Panc1 (cell line): ENCODE measurements at regions not wholly inside any gene's neighbourhood (a gene's known extent, or its start where the extent isn't known, plus 50 kb on each side); places are given as distances from the start of the nearest gene placed in this dataset.

Experiments used
- ATAC-seq: fragments of 200-7000 bp; cut with Tn5 transposase; 2 replicates; pipeline ENCODE4 v1.9.1; 2020; ENCODE audit warnings: mild to moderate bottlenecking, moderate library complexity
- BruUV-seq: library from RNA; stranded (reverse); fragments of 400-500 nt; replicated peaks from 2 replicates; lab custom pipeline; 2021; lab: Mats Ljungman, UMichigan
- CTCF ChIA-PET: fragments of 300-600 bp; sonication (Branson Sonifier 250); formaldehyde crosslinking; loops from one replicate; lab custom pipeline; 2022; ENCODE audit warnings: antibody characterized with exemption; lab: Charles Lee
- POLR2A ChIA-PET: fragments of 300-600 bp; sonication (Branson Sonifier 250); formaldehyde crosslinking; loops from one replicate; lab custom pipeline; 2022; ENCODE audit warnings: antibody characterized with exemption; lab: Charles Lee
- DNase-seq: peaks from one replicate; pipeline ENCODE4 v3.0.0-alpha.2; 2010; ENCODE audit warnings: low read depth, low spot score
- H3K27ac ChIP-seq: 2 replicates; pipeline ENCODE4 v1.5.1; 2011; ENCODE audit warnings: mild to moderate bottlenecking, low read length, inconsistent platforms
- H3K27me3 ChIP-seq: fragments of 200-500 bp; sonication (Bioruptor generic); 2 replicates; pipeline ENCODE4 v1.6.0; 2014; ENCODE audit warnings: low read length, inconsistent platforms; ENCODE audit not compliant: control insufficient read depth, insufficient read depth
- H3K36me3 ChIP-seq: fragments of 200-500 bp; sonication (Bioruptor generic); 2 replicates; pipeline ENCODE4 v1.5.1; 2014; ENCODE audit warnings: inconsistent platforms, mild to moderate bottlenecking, low read length, moderate library complexity; ENCODE audit not compliant: control insufficient read depth, insufficient read depth
- H3K4me1 ChIP-seq: 2 replicates; pipeline ENCODE4 v1.5.1; 2011; ENCODE audit warnings: inconsistent platforms, mild to moderate bottlenecking, low read length, moderate library complexity; ENCODE audit not compliant: control insufficient read depth, insufficient read depth
- H3K4me3 ChIP-seq, 2 experiments: 2 replicates each; pipeline ENCODE4 v1.5.1; 2011 to 2012; ENCODE audit warnings: low read depth in 2 of 2, low read length in 2 of 2, mild to moderate bottlenecking in 2 of 2, inconsistent platforms in 1 of 2, moderate library complexity in 1 of 2
- H3K9me3 ChIP-seq: fragments of 200-500 bp; sonication (Bioruptor generic); 2 replicates; pipeline ENCODE4 v1.5.1; 2014; ENCODE audit warnings: low read depth, mild to moderate bottlenecking, inconsistent platforms, low read length, moderate library complexity; ENCODE audit not compliant: control insufficient read depth, insufficient read depth
- CTCF ChIP-seq: fragments of 450-650 bp; IDR thresholded peaks from 2 replicates; pipeline ENCODE4 v1.5.1; 2017; ENCODE audit warnings: mild to moderate bottlenecking
- POLR2AphosphoS5 ChIP-seq: IDR thresholded peaks from 2 replicates; pipeline ENCODE4 v1.6.1; 2012; ENCODE audit warnings: mild to moderate bottlenecking, low read depth, low read length, moderate library complexity
- REST ChIP-seq, 2 experiments: IDR thresholded peaks; 2 replicates each; pipeline ENCODE4 v1.6.1; 2011 to 2012; ENCODE audit warnings: low read depth in 2 of 2, control low read depth in 1 of 2, low read length in 1 of 2, mild to moderate bottlenecking in 1 of 2, moderate library complexity in 1 of 2; ENCODE audit not compliant: insufficient read depth in 1 of 2
- SIN3A ChIP-seq: IDR thresholded peaks from 2 replicates; pipeline ENCODE4 v1.6.1; 2012; ENCODE audit warnings: low read depth, mild to moderate bottlenecking, low read length, moderate library complexity, borderline replicate concordance; ENCODE audit not compliant: insufficient read depth
- TCF7L2 ChIP-seq: IDR thresholded peaks from 2 replicates; pipeline ENCODE4 v1.6.1; 2011; ENCODE audit warnings: mild to moderate bottlenecking, low read depth, low read length, inconsistent platforms
- in situ Hi-C: cut with HindIII; loops from 2 replicates; pipeline ENCODE4 v1.10.0; 2016; ENCODE audit warnings: low sequenced_read_pairs, low pct_unique_long_range_greater_than_20kb
- intact Hi-C: fragments of 100-400 bp; cut with micrococcal nuclease; formaldehyde crosslinking; loops from one replicate; pipeline ENCODE4 v1.10.0; 2022; ENCODE audit not compliant: unreplicated experiment

DNA sequence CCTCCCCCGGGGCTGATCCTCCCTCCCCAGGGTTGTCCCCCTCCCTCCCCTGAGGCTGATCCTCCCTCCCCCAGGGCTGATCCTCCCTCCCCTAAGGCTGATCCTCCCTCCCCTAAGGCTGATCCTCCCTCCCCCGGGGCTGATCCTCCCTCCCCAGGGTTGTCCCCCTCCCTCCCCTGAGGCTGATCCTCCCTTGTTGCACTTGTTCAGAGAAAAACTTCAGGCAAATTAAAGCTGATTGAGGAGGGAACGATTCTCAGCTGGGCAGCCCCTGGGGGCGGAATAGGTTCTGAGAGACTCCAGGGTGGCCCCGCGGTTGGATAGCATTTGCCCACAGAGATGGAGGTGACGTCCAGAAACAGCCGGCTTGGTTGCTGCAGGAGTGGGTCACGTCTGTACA lies 110.7 kb upstream of the ADRA2C start:
- TF ChIP-seq SIN3A (no peak), TCF7L2 (no peak), REST (IDR thresholded peaks at IDR 0.05; ENCODE audit: insufficient read depth in 1 of 2, low read depth in 2 of 2, low read length in 1 of 2) (no peak), CTCF (no peak), POLR2AphosphoS5 (no peak)
- ChIA-PET POLR2A (no interaction called here), CTCF (interaction anchor here (0.6 kb wide), 1 partner anchor 366 kb away, joined by 3 read pairs; no protein-coding TSS in a partner anchor)
- in situ Hi-C loops (no loop called here), intact Hi-C loops (no loop called here)
- no TSS peak for BruUV-seq
- Histone ChIP-seq H3K4me1 (no peaks in the 10 kb centered on the region; the same call in 1 of the 2 replicates), H3K27ac (no peak overlapping the region), H3K9me3 (no peaks in the 10 kb centered on the region), H3K4me3 (no peak overlapping the region), H3K36me3 (no peaks in the 10 kb centered on the region), H3K27me3 (no peaks in the 10 kb centered on the region; the same call in 1 of the 2 replicates)
- no peak for ATAC-seq
- no peak for DNase-seq

GRCh38 chr4:3654036-3654807 lies 112.0 kb upstream of the ADRA2C start:
- no peaks in the 10 kb centered on the region for H3K9me3 ChIP-seq
- intact Hi-C loops = no loop called here
- TF ChIP-seq TCF7L2 (no peak), POLR2AphosphoS5 (no peak), SIN3A (no peak), CTCF (no peak), REST (IDR thresholded peaks at IDR 0.05; ENCODE audit: insufficient read depth in 1 of 2, low read depth in 2 of 2, low read length in 1 of 2) (no peak)
- no TSS peak for BruUV-seq
- H3K27ac ChIP-seq = no peak overlapping the region
- DNase-seq (no peak), ATAC-seq (no peak)
- no peaks in the 10 kb centered on the region; the same call in 1 of the 2 replicates for H3K27me3 ChIP-seq
- no peaks in the 10 kb centered on the region for H3K36me3 ChIP-seq
- no peaks in the 10 kb centered on the region; the same call in 1 of the 2 replicates for H3K4me1 ChIP-seq
- POLR2A ChIA-PET = no interaction called here
- CTCF ChIA-PET = no interaction called here
- no peak overlapping the region for H3K4me3 ChIP-seq
- in situ Hi-C loops = no loop called here
